OCI-LY3 (cell line): ENCODE measurements at regions not wholly inside any gene's neighbourhood (a gene's known extent, or its start where the extent isn't known, plus 50 kb on each side); places are given as distances from the start of the nearest gene placed in this dataset.

Source experiments
- CTCF ChIP-seq: fragments of 200-600, 300-600 bp; sonication (generic); IDR thresholded peaks from 2 replicates; pipeline ENCODE4 v1.5.1; 2014; ENCODE audit warnings: antibody characterized with exemption, low read length, low read depth
- EZH2phosphoT487 ChIP-seq: fragments of 200-600 bp; shearing (Covaris generic); IDR thresholded peaks from 2 replicates; pipeline ENCODE4 v1.6.1; 2018; ENCODE audit warnings: antibody characterized with exemption, mixed run types, low read depth

GRCh38 chr5:164002628-164003027 lies 497.2 kb downstream of the MAT2B start:
- no peak for TF ChIP-seq CTCF
- TF ChIP-seq EZH2phosphoT487, result no peak
